ENCODE measurements at regions not wholly inside any gene's neighbourhood (a gene's known extent, or its start where the extent isn't known, plus 50 kb on each side); places are given as distances from the start of the nearest gene placed in this dataset.

GRCh38 chr17:71232801-71233559 lies 887.8 kb upstream of the SOX9 start:
- TF ChIP-seq POLR2AphosphoS5 (IDR thresholded peaks at IDR 0.05; ENCODE audit: low read depth, low read length) (no peak), POLR2A (IDR thresholded peaks at IDR 0.05; ENCODE audit: low read depth, low read length) (no peak), TAF1 (IDR thresholded peaks at IDR 0.05; ENCODE audit: low read depth, low read length) (no peak), SPI1 (IDR thresholded peaks at IDR 0.05; ENCODE audit: low read depth, low read length) (no peak), PAX5 (IDR thresholded peaks at IDR 0.05; ENCODE audit: insufficient read depth, low read length, severe bottlenecking) (no peak), POU2F2 (IDR thresholded peaks at IDR 0.05; ENCODE audit: low read depth, low read length) (no peak)
